Ovary (tissue), 3 donors: ENCODE measurements at regions not wholly inside any gene's neighbourhood (a gene's known extent, or its start where the extent isn't known, plus 50 kb on each side); places are given as distances from the start of the nearest gene placed in this dataset.
"Not testable (repeated sequence)": the region's sequence is repeated elsewhere in the genome, so short reads cannot be mapped to it uniquely, and the experiment has no call there.

Experiments used
- CTCF ChIP-seq, 3 donors: fragments of 450-650 bp in 2 of 3; fragments of 200-600 bp in 1 of 3; IDR thresholded peaks; one replicate each; pipeline versions ENCODE4 v1.5.1 to v1.8.0; 2016 to 2022; ENCODE audit warnings: antibody characterized with exemption in 3 of 3, mild to moderate bottlenecking in 1 of 3
- EP300 ChIP-seq: sonication (generic); formaldehyde crosslinking; IDR thresholded peaks from one replicate; pipeline ENCODE4 v1.6.1; 2017; ENCODE audit warnings: antibody characterized with exemption
- POLR2A ChIP-seq: fragments of 450-650 bp; IDR thresholded peaks from one replicate; pipeline ENCODE4 v1.6.1; 2017; ENCODE audit warnings: antibody characterized with exemption, mild to moderate bottlenecking, moderate library complexity
- donor health status: DM: no; HTN: no; CAD: no.

DNA sequence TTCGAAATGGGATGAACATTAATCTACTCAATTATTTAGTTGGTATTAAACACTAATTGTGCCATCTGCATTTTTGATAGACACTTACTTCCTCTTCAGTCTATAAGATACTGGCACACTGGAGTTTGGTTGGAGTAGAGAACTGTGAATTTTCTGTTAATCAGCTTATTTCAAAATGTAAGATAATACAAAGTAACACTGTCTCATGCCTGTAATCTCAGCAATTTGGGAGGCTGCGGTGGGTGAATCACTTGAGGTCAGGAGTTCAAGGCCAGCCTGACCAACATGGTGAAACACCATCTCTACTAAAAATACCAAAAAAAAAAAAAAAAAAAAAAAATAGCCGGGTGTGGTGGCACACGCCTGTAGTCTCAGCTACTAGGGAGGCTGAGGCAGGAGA, 440.2 kb upstream of the NUDT12 start:
- TF ChIP-seq CTCF (IDR thresholded peaks at IDR 0.05); POLR2A; EP300: not testable (repeated sequence)
